ENCODE measurements at regions not wholly inside any gene's neighbourhood (a gene's known extent, or its start where the extent isn't known, plus 50 kb on each side); places are given as distances from the start of the nearest gene placed in this dataset.
A peak's percentile ranks its signal among the peaks of the same experiment; 100 is the strongest.

DNA sequence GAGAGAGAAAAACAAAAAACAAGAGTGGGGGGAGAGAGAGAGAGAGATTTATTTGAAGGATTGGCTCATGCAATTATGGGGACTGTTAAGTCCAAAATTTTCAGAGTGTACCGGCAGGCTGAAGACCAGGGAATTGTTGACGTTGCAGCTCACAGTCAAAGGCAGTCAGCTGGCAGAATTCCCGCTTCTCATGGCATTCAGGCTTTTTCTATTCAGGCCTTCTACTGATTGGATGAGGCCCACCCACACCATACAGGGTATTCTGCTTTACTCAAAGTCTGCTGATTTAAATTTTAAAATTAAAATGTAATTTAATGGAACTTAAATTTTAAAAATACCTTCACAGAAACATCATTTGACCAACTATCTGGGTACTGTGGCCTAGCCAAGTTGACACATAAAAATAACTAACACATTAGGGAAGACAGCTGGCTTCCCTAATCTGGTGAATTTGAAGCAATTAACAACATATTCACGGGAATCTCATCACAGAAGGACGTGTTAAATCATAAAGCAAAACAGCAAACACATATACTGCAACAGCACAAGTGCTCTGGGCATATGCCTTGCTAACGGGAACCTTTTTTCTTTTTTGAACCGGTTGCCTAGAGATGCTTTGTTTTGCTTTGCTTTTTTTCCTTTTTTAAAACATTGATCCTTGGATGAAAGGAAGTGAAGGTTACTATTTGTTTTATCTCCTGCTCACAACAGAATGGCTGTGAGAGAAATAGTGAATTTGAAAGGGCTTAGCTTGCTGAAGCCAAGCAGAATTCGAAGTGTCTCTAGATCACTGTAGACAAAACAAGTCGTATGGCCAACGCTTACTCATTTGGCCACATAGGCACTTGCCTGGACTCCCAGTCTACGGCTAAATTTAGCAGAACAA, 505.1 kb downstream of the IRS2 start:
- no peak overlapping the region for H3K27ac ChIP-seq (ENCODE audit: low read depth in 1 of 3, low read length in 2 of 3)
- no peaks in the 10 kb centered on the region for H3K4me1 ChIP-seq (ENCODE audit: control insufficient read depth in 3 of 3, insufficient read depth in 2 of 3, low read depth in 1 of 3, low read length in 2 of 3)
- no peak overlapping the region for H3K4me3 ChIP-seq (ENCODE audit: low read depth in 1 of 3, low read length in 3 of 3)
- no peak for FAIRE-seq
- 71 to 75% (median 71%) methylated on average over 11 of the region's 11 CpGs for WGBS, 3 donors
- DNase-seq, result no peak
- H3K9me3 ChIP-seq (ENCODE audit: control insufficient read depth in 2 of 2, insufficient read depth in 1 of 2, low read depth in 1 of 2, low read length in 1 of 2), result no peaks in the 10 kb centered on the region
- H3K36me3 ChIP-seq (ENCODE audit: control insufficient read depth in 3 of 3, insufficient read depth in 2 of 3, low read depth in 1 of 3, low read length in 3 of 3), result no peaks in the 10 kb centered on the region
- no peaks in the 10 kb centered on the region for H3K27me3 ChIP-seq (ENCODE audit: control insufficient read depth in 3 of 3, insufficient read depth in 3 of 3, low read length in 3 of 3)

DNA sequence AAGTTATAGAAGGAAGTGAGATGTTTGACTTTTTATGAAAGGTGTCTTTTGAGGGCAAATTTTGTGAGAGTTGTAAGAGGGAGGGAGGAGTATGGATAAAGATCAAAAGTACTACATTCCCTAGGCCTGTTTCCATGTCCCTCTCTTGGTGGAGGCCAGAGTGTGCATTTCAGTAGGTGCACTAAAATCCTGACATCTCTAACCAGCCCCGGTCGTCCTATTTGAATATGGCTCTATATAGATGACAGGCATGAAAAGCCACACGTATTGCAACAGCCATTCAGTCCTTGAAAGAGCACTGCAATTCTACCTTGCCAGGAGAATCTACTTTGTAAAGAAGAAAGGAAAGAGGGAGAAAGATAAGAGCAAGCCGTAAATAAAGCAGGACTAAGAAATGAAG, 510.1 kb downstream of the IRS2 start:
- no peaks in the 10 kb centered on the region for H3K9me3 ChIP-seq (ENCODE audit: control insufficient read depth in 2 of 2, insufficient read depth in 1 of 2, low read depth in 1 of 2, low read length in 1 of 2)
- H3K27ac ChIP-seq (ENCODE audit: low read depth in 1 of 3, low read length in 2 of 3), result no peak overlapping the region
- H3K4me3 ChIP-seq (ENCODE audit: low read depth in 1 of 3, low read length in 3 of 3), result no peak overlapping the region
- H3K4me1 ChIP-seq (ENCODE audit: control insufficient read depth in 3 of 3, insufficient read depth in 2 of 3, low read depth in 1 of 3, low read length in 2 of 3), result no peaks in the 10 kb centered on the region
- FAIRE-seq (no peak), DNase-seq (no peak)
- H3K27me3 ChIP-seq (ENCODE audit: control insufficient read depth in 3 of 3, insufficient read depth in 3 of 3, low read length in 3 of 3), result no peaks in the 10 kb centered on the region
- WGBS, 3 donors, result 87 to 93% (median 91%) methylated on average over 4 of the region's 4 CpGs
- H3K36me3 ChIP-seq (ENCODE audit: control insufficient read depth in 3 of 3, insufficient read depth in 2 of 3, low read depth in 1 of 3, low read length in 3 of 3), result no peaks in the 10 kb centered on the region

DNA sequence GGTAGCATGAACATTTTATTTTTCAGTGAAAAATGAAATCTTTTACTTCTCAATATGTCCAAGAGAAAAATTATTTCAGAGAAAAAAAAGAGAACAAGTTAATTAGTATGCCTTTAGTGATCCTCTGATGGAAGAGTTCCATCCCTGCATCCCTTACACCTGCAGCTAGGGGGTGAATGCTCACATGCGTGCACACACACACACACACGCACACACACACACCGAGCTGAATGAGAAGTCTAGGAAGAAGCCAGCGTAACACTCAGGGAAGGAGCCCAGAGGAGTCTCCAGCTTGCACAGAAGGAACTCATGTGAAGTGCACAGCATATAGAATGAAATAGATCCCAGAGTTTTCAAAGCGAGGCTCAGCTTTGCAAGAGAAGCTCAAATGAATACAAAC, 510.5 kb downstream of the IRS2 start:
- WGBS, 3 donors, result 39 to 57% (median 46%) methylated on average over 5 of the region's 5 CpGs
- H3K9me3 ChIP-seq (ENCODE audit: control insufficient read depth in 2 of 2, insufficient read depth in 1 of 2, low read depth in 1 of 2, low read length in 1 of 2), result no peaks in the 10 kb centered on the region
- no peaks in the 10 kb centered on the region for H3K4me1 ChIP-seq (ENCODE audit: control insufficient read depth in 3 of 3, insufficient read depth in 2 of 3, low read depth in 1 of 3, low read length in 2 of 3)
- H3K4me3 ChIP-seq (ENCODE audit: low read depth in 1 of 3, low read length in 3 of 3), result no peak overlapping the region
- DNase-seq, result peak; percentile 14 to 52
- no peaks in the 10 kb centered on the region for H3K27me3 ChIP-seq (ENCODE audit: control insufficient read depth in 3 of 3, insufficient read depth in 3 of 3, low read length in 3 of 3)
- H3K27ac ChIP-seq (ENCODE audit: low read depth in 1 of 3, low read length in 2 of 3), result no peak overlapping the region
- H3K36me3 ChIP-seq (ENCODE audit: control insufficient read depth in 3 of 3, insufficient read depth in 2 of 3, low read depth in 1 of 3, low read length in 3 of 3), result no peaks in the 10 kb centered on the region
- no peak for FAIRE-seq

DNA sequence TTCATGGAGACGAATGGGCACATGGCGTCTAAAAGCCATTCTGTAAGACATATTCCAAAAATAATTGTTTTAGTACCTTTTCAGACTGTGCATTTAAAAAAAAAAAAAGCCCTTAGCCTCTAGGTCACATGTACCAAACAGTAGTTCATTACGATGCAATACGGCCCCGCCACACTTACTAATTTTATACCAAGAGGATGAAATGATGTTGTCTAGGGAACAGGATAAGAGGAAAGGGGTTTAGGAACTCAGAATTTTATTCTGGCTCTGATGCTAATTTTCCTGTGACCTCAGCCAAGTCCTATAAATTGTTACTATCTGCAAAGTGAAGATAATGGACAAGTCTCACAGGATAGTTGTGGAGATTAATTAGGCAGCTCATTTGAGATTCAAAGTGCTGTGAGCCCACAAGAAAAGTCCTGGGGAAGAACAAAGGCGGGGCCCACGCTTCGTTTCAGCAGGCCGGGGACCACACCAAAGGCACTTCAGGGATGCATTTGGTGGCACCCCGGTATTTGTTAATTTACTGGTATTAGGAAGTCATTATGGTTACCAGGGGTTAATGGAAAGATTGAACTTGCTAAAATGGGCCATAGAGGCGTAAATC, 511.1 kb downstream of the IRS2 start:
- H3K27ac ChIP-seq (ENCODE audit: low read depth in 1 of 3, low read length in 2 of 3), result no peak overlapping the region
- DNase-seq (no peak), FAIRE-seq (no peak)
- no peaks in the 10 kb centered on the region for H3K27me3 ChIP-seq (ENCODE audit: control insufficient read depth in 3 of 3, insufficient read depth in 3 of 3, low read length in 3 of 3)
- H3K9me3 ChIP-seq (ENCODE audit: control insufficient read depth in 2 of 2, insufficient read depth in 1 of 2, low read depth in 1 of 2, low read length in 1 of 2), result no peaks in the 10 kb centered on the region
- WGBS, 3 donors, result 85 to 88% (median 85%) methylated on average over 11 of the region's 11 CpGs
- no peaks in the 10 kb centered on the region for H3K4me1 ChIP-seq (ENCODE audit: control insufficient read depth in 3 of 3, insufficient read depth in 2 of 3, low read depth in 1 of 3, low read length in 2 of 3)
- H3K4me3 ChIP-seq (ENCODE audit: low read depth in 1 of 3, low read length in 3 of 3), result no peak overlapping the region
- H3K36me3 ChIP-seq (ENCODE audit: control insufficient read depth in 3 of 3, insufficient read depth in 2 of 3, low read depth in 1 of 3, low read length in 3 of 3), result no peaks in the 10 kb centered on the region

DNA sequence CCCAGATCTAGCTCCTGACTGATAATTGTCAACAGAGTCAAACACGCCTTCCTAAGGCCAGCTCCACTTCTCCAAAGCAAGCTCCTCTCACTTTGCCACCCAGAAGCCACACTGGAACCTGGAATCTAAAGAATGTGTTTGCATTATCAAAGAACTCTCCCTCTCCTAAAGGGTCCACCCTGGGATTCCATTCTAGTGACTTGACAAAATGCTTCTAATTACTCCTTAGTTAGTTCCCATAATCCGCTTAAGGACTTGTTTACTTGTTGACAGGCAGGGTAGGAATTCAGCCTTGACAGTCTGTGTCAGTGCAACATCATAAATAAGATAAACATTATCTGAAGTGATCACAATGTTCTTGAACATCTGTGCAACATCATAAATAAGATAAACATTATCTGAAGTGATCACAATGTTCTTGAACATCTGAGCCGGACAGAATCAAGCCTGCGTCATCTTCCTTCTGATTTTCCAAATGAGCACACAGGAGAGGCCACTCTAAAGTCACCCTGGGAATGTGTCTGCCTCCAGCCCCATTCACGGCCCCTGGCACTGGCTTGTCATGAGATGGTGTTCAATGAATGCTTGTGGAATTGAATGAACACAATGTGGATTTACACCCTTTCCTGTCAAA, 512.1 kb downstream of the IRS2 start:
- no peaks in the 10 kb centered on the region for H3K4me1 ChIP-seq (ENCODE audit: control insufficient read depth in 3 of 3, insufficient read depth in 2 of 3, low read depth in 1 of 3, low read length in 2 of 3)
- no peak overlapping the region for H3K27ac ChIP-seq (ENCODE audit: low read depth in 1 of 3, low read length in 2 of 3)
- WGBS, 3 donors, result 56 to 67% (median 60%) methylated on average over 5 of the region's 5 CpGs
- no peaks in the 10 kb centered on the region for H3K36me3 ChIP-seq (ENCODE audit: control insufficient read depth in 3 of 3, insufficient read depth in 2 of 3, low read depth in 1 of 3, low read length in 3 of 3)
- DNase-seq, result no peak
- no peak for FAIRE-seq
- no peak overlapping the region for H3K4me3 ChIP-seq (ENCODE audit: low read depth in 1 of 3, low read length in 3 of 3)
- H3K27me3 ChIP-seq (ENCODE audit: control insufficient read depth in 3 of 3, insufficient read depth in 3 of 3, low read length in 3 of 3), result no peaks in the 10 kb centered on the region
- H3K9me3 ChIP-seq (ENCODE audit: control insufficient read depth in 2 of 2, insufficient read depth in 1 of 2, low read depth in 1 of 2, low read length in 1 of 2), result no peaks in the 10 kb centered on the region

DNA sequence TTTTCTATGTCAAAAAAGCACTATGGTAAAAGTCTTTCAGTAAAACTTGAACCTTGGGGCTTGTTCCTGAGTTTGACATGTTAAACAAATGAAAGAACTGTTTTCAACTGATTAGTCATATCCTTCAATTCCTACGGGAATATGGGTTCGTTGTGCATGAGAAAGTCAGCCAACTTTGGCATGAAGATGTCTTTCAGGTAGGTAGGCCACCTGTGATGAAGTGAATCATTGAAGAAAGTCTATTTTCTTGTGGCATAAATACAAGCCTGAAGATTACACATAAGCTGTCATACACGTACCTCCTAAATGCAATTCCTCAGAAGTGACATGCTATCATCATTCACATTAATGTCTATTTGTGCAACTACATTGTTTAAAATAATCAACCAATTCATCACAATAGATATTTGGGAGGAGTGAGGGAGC, 513.0 kb downstream of the IRS2 start:
- WGBS, 3 donors, result 41 to 66% (median 62%) methylated on average over 3 of the region's 3 CpGs
- DNase-seq, result no peak
- Histone ChIP-seq H3K4me1 (ENCODE audit: control insufficient read depth in 3 of 3, insufficient read depth in 2 of 3, low read depth in 1 of 3, low read length in 2 of 3) (no peaks in the 10 kb centered on the region), H3K36me3 (ENCODE audit: control insufficient read depth in 3 of 3, insufficient read depth in 2 of 3, low read depth in 1 of 3, low read length in 3 of 3) (no peaks in the 10 kb centered on the region), H3K27ac (ENCODE audit: low read depth in 1 of 3, low read length in 2 of 3) (no peak overlapping the region), H3K9me3 (ENCODE audit: control insufficient read depth in 2 of 2, insufficient read depth in 1 of 2, low read depth in 1 of 2, low read length in 1 of 2) (no peaks in the 10 kb centered on the region), H3K4me3 (ENCODE audit: low read depth in 1 of 3, low read length in 3 of 3) (no peak overlapping the region), H3K27me3 (ENCODE audit: control insufficient read depth in 3 of 3, insufficient read depth in 3 of 3, low read length in 3 of 3) (no peaks in the 10 kb centered on the region)
- no peak for FAIRE-seq

DNA sequence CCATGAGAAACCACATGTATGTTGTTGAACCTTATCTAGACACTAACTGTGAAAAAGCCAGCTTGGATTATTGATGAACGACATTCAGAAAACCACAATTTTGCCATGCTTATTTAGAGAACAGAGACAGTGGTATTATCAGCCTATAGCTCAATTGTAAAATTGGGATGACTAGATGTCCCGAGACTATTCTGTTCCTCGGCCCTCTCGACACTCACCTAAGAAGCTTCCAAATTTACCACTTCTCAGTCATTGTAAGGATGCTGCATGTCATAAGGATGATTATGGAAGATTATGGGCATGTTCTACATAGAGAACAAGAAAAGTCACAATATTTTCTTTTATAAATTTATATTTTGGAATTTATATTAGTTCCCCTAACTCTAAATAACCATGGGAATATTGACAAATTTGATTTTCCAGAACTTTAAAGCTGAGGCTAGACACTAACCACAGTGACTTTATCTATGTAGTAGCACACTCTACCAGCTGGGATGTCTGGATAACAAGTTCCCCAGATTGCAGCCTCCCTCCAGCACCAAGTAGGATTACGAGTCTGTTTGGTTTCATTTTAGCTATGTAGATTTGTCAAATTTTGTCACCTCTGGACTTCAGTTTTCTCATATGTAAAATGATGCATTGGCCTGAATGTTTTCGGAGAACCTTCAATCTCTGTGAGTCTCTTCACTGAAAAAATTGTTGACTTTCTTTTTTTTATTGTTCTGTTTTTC, 513.6 kb downstream of the IRS2 start:
- DNase-seq (no peak), FAIRE-seq (no peak)
- no peaks in the 10 kb centered on the region for H3K27me3 ChIP-seq (ENCODE audit: control insufficient read depth in 3 of 3, insufficient read depth in 3 of 3, low read length in 3 of 3)
- H3K27ac ChIP-seq (ENCODE audit: low read depth in 1 of 3, low read length in 2 of 3), result no peak overlapping the region
- H3K36me3 ChIP-seq (ENCODE audit: control insufficient read depth in 3 of 3, insufficient read depth in 2 of 3, low read depth in 1 of 3, low read length in 3 of 3), result no peaks in the 10 kb centered on the region
- H3K9me3 ChIP-seq (ENCODE audit: control insufficient read depth in 2 of 2, insufficient read depth in 1 of 2, low read depth in 1 of 2, low read length in 1 of 2), result no peaks in the 10 kb centered on the region
- no peaks in the 10 kb centered on the region for H3K4me1 ChIP-seq (ENCODE audit: control insufficient read depth in 3 of 3, insufficient read depth in 2 of 3, low read depth in 1 of 3, low read length in 2 of 3)
- no peak overlapping the region for H3K4me3 ChIP-seq (ENCODE audit: low read depth in 1 of 3, low read length in 3 of 3)
- 68 to 72% (median 69%) methylated on average over 6 of the region's 6 CpGs for WGBS, 3 donors

Measured in small intestine (tissue), 7 donors.